ENCODE measurements at regions not wholly inside any gene's neighbourhood (a gene's known extent, or its start where the extent isn't known, plus 50 kb on each side); places are given as distances from the start of the nearest gene placed in this dataset.

GRCh38 chrX:123083924-123084323 lies 100.2 kb upstream of the GRIA3 start:
- H3K9me3 Mint-ChIP-seq = peaks cover 0 to 5% (median 2%) of the 10 kb centered on the region in 7 donors
- Histone ChIP-seq H3K27me3 (ENCODE audit: control insufficient read depth in 2 of 2, insufficient read depth in 2 of 2, low read length in 2 of 2) (no peaks in the 10 kb centered on the region), H3K4me3 (replicated peaks in 1 of 3; ENCODE audit: low read depth in 2 of 3, low read length in 3 of 3) (no peak overlapping the region), H3K27ac (ENCODE audit: low read depth in 1 of 2, low read length in 2 of 2) (no peak overlapping the region), H3K4me2 (replicated peaks; ENCODE audit: extremely low read depth, low read length, poor library complexity, severe bottlenecking) (no peak overlapping the region), H4K20me1 (ENCODE audit: insufficient read depth, low read length) (no peaks in the 10 kb centered on the region), H3K9ac (ENCODE audit: insufficient read depth, low read length, poor library complexity, severe bottlenecking) (no peak overlapping the region), H3K9me3 (replicated peaks in 1 of 2; ENCODE audit: control insufficient read depth in 1 of 2, insufficient read depth in 1 of 2, low read length in 2 of 2) (peaks cover 0 to 4% of the 10 kb centered on the region in 2 donors), H3K4me1 (ENCODE audit: control insufficient read depth in 1 of 2, insufficient read depth in 2 of 2, low read length in 2 of 2) (peaks cover 15 to 24% of the 10 kb centered on the region in 2 donors), H3K79me2 (ENCODE audit: insufficient read depth, low read length) (no peaks in the 10 kb centered on the region), H2AFZ (ENCODE audit: insufficient read depth, low read depth, low read length, poor library complexity, severe bottlenecking) (no peak overlapping the region), H3K36me3 (replicated peaks in 1 of 2; ENCODE audit: control insufficient read depth in 1 of 2, insufficient read depth in 2 of 2, low read length in 2 of 2) (no peaks in the 10 kb centered on the region)
- intact Hi-C loops (cut with micrococcal nuclease) = no loop called here
- DNase-seq = no peak
- H3K4me3 Mint-ChIP-seq = no peak overlapping the region
- no peaks in the 10 kb centered on the region for H3K27me3 Mint-ChIP-seq (ENCODE audit: low read depth in 3 of 3)
- H3K27ac Mint-ChIP-seq = no peak overlapping the region
- TF ChIP-seq, protein P1, sequence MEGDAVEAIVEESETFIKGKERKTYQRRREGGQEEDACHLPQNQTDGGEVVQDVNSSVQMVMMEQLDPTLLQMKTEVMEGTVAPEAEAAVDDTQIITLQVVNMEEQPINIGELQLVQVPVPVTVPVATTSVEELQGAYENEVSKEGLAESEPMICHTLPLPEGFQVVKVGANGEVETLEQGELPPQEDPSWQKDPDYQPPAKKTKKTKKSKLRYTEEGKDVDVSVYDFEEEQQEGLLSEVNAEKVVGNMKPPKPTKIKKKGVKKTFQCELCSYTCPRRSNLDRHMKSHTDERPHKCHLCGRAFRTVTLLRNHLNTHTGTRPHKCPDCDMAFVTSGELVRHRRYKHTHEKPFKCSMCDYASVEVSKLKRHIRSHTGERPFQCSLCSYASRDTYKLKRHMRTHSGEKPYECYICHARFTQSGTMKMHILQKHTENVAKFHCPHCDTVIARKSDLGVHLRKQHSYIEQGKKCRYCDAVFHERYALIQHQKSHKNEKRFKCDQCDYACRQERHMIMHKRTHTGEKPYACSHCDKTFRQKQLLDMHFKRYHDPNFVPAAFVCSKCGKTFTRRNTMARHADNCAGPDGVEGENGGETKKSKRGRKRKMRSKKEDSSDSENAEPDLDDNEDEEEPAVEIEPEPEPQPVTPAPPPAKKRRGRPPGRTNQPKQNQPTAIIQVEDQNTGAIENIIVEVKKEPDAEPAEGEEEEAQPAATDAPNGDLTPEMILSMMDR (IDR thresholded peaks at IDR 0.05) = no peak
- no CpG with 5 or more reads among the region's 2 CpGs for WGBS (ENCODE audit: insufficient coverage)
- H3K36me3 Mint-ChIP-seq = no peaks in the 10 kb centered on the region
- peaks cover 26% of the 10 kb centered on the region for H3K4me1 Mint-ChIP-seq

GRCh38 chrX:123084797-123085196 lies 99.3 kb upstream of the GRIA3 start:
- Histone ChIP-seq H3K4me2 (replicated peaks; ENCODE audit: extremely low read depth, low read length, poor library complexity, severe bottlenecking) (no peak overlapping the region), H3K27me3 (ENCODE audit: control insufficient read depth in 2 of 2, insufficient read depth in 2 of 2, low read length in 2 of 2) (no peaks in the 10 kb centered on the region), H3K4me1 (ENCODE audit: control insufficient read depth in 1 of 2, insufficient read depth in 2 of 2, low read length in 2 of 2) (peaks cover 15 to 24% of the 10 kb centered on the region in 2 donors), H3K9me3 (replicated peaks in 1 of 2; ENCODE audit: control insufficient read depth in 1 of 2, insufficient read depth in 1 of 2, low read length in 2 of 2) (peaks cover 0 to 4% of the 10 kb centered on the region in 2 donors), H3K9ac (ENCODE audit: insufficient read depth, low read length, poor library complexity, severe bottlenecking) (no peak overlapping the region), H3K79me2 (ENCODE audit: insufficient read depth, low read length) (no peaks in the 10 kb centered on the region), H2AFZ (ENCODE audit: insufficient read depth, low read depth, low read length, poor library complexity, severe bottlenecking) (no peak overlapping the region), H4K20me1 (ENCODE audit: insufficient read depth, low read length) (no peaks in the 10 kb centered on the region), H3K4me3 (replicated peaks in 1 of 3; ENCODE audit: low read depth in 2 of 3, low read length in 3 of 3) (no peak overlapping the region), H3K36me3 (replicated peaks in 1 of 2; ENCODE audit: control insufficient read depth in 1 of 2, insufficient read depth in 2 of 2, low read length in 2 of 2) (no peaks in the 10 kb centered on the region), H3K27ac (ENCODE audit: low read depth in 1 of 2, low read length in 2 of 2) (no peak overlapping the region)
- H3K4me3 Mint-ChIP-seq = no peak overlapping the region
- DNase-seq = no peak
- intact Hi-C loops (cut with micrococcal nuclease) = no loop called here
- H3K9me3 Mint-ChIP-seq = peaks cover 1 to 6% (median 4%) of the 10 kb centered on the region in 7 donors
- no peaks in the 10 kb centered on the region for H3K27me3 Mint-ChIP-seq (ENCODE audit: low read depth in 3 of 3)
- TF ChIP-seq, protein P1 (IDR thresholded peaks at IDR 0.05) = no peak
- peaks cover 29% of the 10 kb centered on the region for H3K4me1 Mint-ChIP-seq
- no CpG with 5 or more reads among the region's 2 CpGs for WGBS (ENCODE audit: insufficient coverage)
- H3K36me3 Mint-ChIP-seq = no peaks in the 10 kb centered on the region
- H3K27ac Mint-ChIP-seq = no peak overlapping the region

All from CD14-positive monocyte (primary cell).